GM23338 (cell line): ENCODE measurements at regions not wholly inside any gene's neighbourhood (a gene's known extent, or its start where the extent isn't known, plus 50 kb on each side); places are given as distances from the start of the nearest gene placed in this dataset.

Experiments
- ATAC-seq: fragments of 200-7000 bp; cut with Tn5 transposase; 3 replicates; pipeline ENCODE4 v1.9.1; 2020
- DNase-seq: peaks from one replicate; pipeline ENCODE4 v3.0.0-alpha.2; 2015; ENCODE audit warnings: low spot score
- H2AFZ ChIP-seq: fragments of 200-600 bp; sonication (generic); 2 replicates; pipeline ENCODE4 v1.8.0; 2016; ENCODE audit warnings: antibody characterized with exemption, mild to moderate bottlenecking, moderate library complexity
- H3F3A ChIP-seq: fragments of 200-600 bp; sonication (generic); replicated peaks from 2 replicates; pipeline ENCODE4 v1.8.0; 2017; ENCODE audit warnings: antibody characterized with exemption, mixed run types, low read depth
- H3K27ac ChIP-seq: fragments of 200-600 bp; sonication (generic); 2 replicates; pipeline ENCODE4 v1.6.1; 2016; ENCODE audit warnings: low read depth
- H3K27me3 ChIP-seq: fragments of 200-600 bp; sonication (generic); 2 replicates; pipeline ENCODE4 v1.8.0; 2016; ENCODE audit warnings: mild to moderate bottlenecking, mixed run types, moderate library complexity; ENCODE audit not compliant: insufficient read depth
- H3K36me3 ChIP-seq: fragments of 200-600 bp; sonication (generic); 2 replicates; pipeline ENCODE4 v1.8.0; 2016; ENCODE audit warnings: mild to moderate bottlenecking; ENCODE audit not compliant: insufficient read depth
- H3K4me1 ChIP-seq: fragments of 200-600 bp; sonication (generic); 2 replicates; pipeline ENCODE4 v1.8.0; 2016; ENCODE audit warnings: mild to moderate bottlenecking, moderate library complexity; ENCODE audit not compliant: insufficient read depth
- H3K4me2 ChIP-seq: fragments of 200-600 bp; sonication (generic); 2 replicates; pipeline ENCODE4 v1.7.1; 2017; ENCODE audit warnings: mixed run types
- H3K4me3 ChIP-seq: fragments of 200-600 bp; sonication (generic); 2 replicates; pipeline ENCODE4 v1.6.1; 2016; ENCODE audit warnings: mixed run types
- H3K79me2 ChIP-seq: fragments of 200-600 bp; sonication (generic); replicated peaks from 2 replicates; pipeline ENCODE4 v1.8.0; 2017; ENCODE audit warnings: mild to moderate bottlenecking; ENCODE audit not compliant: insufficient read depth
- H3K9me2 ChIP-seq: fragments of 200-600 bp; sonication (generic); 2 replicates; pipeline ENCODE4 v1.8.0; 2017; ENCODE audit not compliant: insufficient read depth
- H4K20me1 ChIP-seq: fragments of 200-600 bp; sonication (generic); replicated peaks from 2 replicates; pipeline ENCODE4 v1.8.0; 2017; ENCODE audit warnings: mild to moderate bottlenecking; ENCODE audit not compliant: insufficient read depth
- H3K27ac Mint-ChIP-seq: 2 replicates; pipeline ENCODE4 v1.8.0; 2020; ENCODE audit warnings: inconsistent platforms, mild to moderate bottlenecking, moderate library complexity, mixed read lengths
- H3K27me3 Mint-ChIP-seq: 3 replicates; pipeline ENCODE4 v1.8.0; 2022; ENCODE audit warnings: low read depth, mild to moderate bottlenecking, moderate library complexity, mixed read lengths, inconsistent platforms; ENCODE audit not compliant: insufficient read depth, poor library complexity
- H3K36me3 Mint-ChIP-seq: 3 replicates; pipeline ENCODE4 v1.8.0; 2021; ENCODE audit warnings: low read depth, mild to moderate bottlenecking, inconsistent platforms, moderate library complexity, mixed read lengths
- H3K4me1 Mint-ChIP-seq: 3 replicates; pipeline ENCODE4 v1.8.0; 2020; ENCODE audit warnings: mild to moderate bottlenecking, inconsistent platforms, mixed read lengths
- H3K4me3 Mint-ChIP-seq: 3 replicates; pipeline ENCODE4 v1.8.0; 2021; ENCODE audit warnings: moderate library complexity, mild to moderate bottlenecking, inconsistent platforms, mixed read lengths
- H3K9me3 Mint-ChIP-seq: 3 replicates; pipeline ENCODE4 v1.8.0; 2020; ENCODE audit warnings: moderate library complexity, mild to moderate bottlenecking, inconsistent platforms, mixed read lengths
- CTCF ChIP-seq, 2 experiments: fragments of 200-600 bp in 1 of 2; sonication (generic) in 1 of 2; conservative IDR thresholded peaks; 2 replicates each; pipeline versions ENCODE4 v1.5.1 to v1.6.1; 2016 to 2017; ENCODE audit warnings: antibody characterized with exemption in 2 of 2, low read depth in 2 of 2, mild to moderate bottlenecking in 2 of 2, moderate library complexity in 1 of 2
- ETS1 ChIP-seq: IDR thresholded peaks from 2 replicates; pipeline ENCODE4 v1.6.1; 2016; ENCODE audit warnings: antibody characterized with exemption
- EZH2 ChIP-seq: fragments of 200-600 bp; sonication (generic); IDR thresholded peaks from one replicate; pipeline ENCODE4 v1.8.0; 2017; ENCODE audit warnings: antibody characterized with exemption, mild to moderate bottlenecking, low read depth; ENCODE audit not compliant: unreplicated experiment
- EZH2phosphoT487 ChIP-seq: fragments of 200-600 bp; sonication (generic); IDR thresholded peaks from one replicate; pipeline ENCODE4 v1.8.1; 2018; ENCODE audit warnings: antibody characterized with exemption; ENCODE audit not compliant: unreplicated experiment
- JUNB ChIP-seq: IDR thresholded peaks from one replicate; pipeline ENCODE4 v1.6.1; 2016; ENCODE audit warnings: antibody characterized with exemption; ENCODE audit not compliant: unreplicated experiment
- NANOG ChIP-seq: IDR thresholded peaks from 2 replicates; pipeline ENCODE4 v1.6.1; 2016; ENCODE audit warnings: antibody characterized with exemption, borderline replicate concordance
- STAT1 ChIP-seq: IDR thresholded peaks from one replicate; pipeline ENCODE4 v1.6.1; 2016; ENCODE audit warnings: antibody characterized with exemption; ENCODE audit not compliant: unreplicated experiment
- ZNF114 ChIP-seq: fragments of 250-450 bp; sonication (Bioruptor Pico); IDR thresholded peaks from 2 replicates; pipeline ENCODE4 v1.5.0; 2020; ENCODE audit warnings: mild to moderate bottlenecking, moderate library complexity
- TF ChIP-seq, protein P1 (sequence below): IDR thresholded peaks from one replicate; pipeline ENCODE4 v1.6.1; 2018; ENCODE audit warnings: antibody characterized with exemption; ENCODE audit not compliant: unreplicated experiment

GRCh38 chr10:125531465-125531864 lies 151.5 kb downstream of the TEX36 start (continued):
- no peak for TF ChIP-seq CTCF (conservative IDR thresholded peaks at IDR 0.05; ENCODE audit: low read depth in 2 of 2)
- no peak for TF ChIP-seq EZH2
- no peak for TF ChIP-seq ETS1

DNA sequence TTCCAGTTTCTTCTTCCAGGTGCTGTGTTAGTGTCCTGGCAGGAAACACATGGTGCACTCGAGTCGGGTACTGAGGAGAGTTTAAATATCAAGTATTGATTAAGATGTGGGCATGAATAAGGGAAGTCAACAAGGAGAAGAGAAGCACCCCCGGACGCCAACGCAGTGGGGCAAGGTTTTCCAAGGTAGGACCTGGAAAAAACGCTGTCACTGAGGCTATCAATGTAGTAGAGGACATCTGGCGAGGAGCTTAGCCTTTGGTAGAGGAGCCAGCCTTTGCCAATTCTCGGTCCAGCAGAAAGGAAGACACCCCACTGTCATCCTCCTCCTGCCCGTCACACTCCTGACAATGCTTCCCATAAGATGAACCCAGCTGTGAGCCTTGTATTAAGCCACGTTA lies 159.6 kb downstream of the TEX36 start:
- no peak overlapping the region for H3K27ac ChIP-seq
- H4K20me1 ChIP-seq = no peaks in the 10 kb centered on the region
- no peaks in the 10 kb centered on the region for H3K79me2 ChIP-seq
- no peaks in the 10 kb centered on the region for H3K27me3 ChIP-seq
- H3F3A ChIP-seq = no peaks in the 10 kb centered on the region
- ATAC-seq (no peak), DNase-seq (no peak)
- Mint-ChIP-seq H3K9me3 (peaks cover 15% of the 10 kb centered on the region; the same call in 2 of the 3 replicates), H3K4me1 (no peaks in the 10 kb centered on the region; the same call in 2 of the 3 replicates), H3K4me3 (no peak overlapping the region), H3K36me3 (peaks cover 9% of the 10 kb centered on the region; the same call in 2 of the 3 replicates), H3K27ac (no peak overlapping the region), H3K27me3 (peaks cover 7% of the 10 kb centered on the region)
- H3K4me3 ChIP-seq = no peak overlapping the region
- peaks cover 3% of the 10 kb centered on the region; the same call in 1 of the 2 replicates for H3K9me2 ChIP-seq
- H3K4me2 ChIP-seq = no peak overlapping the region
- no peaks in the 10 kb centered on the region for H3K4me1 ChIP-seq
- no peaks in the 10 kb centered on the region for H3K36me3 ChIP-seq
- no peak overlapping the region for H2AFZ ChIP-seq
- no peak for TF ChIP-seq ZNF114
- TF ChIP-seq EZH2 = no peak
- no peak for TF ChIP-seq STAT1
- no peak for TF ChIP-seq JUNB
- no peak for TF ChIP-seq EZH2phosphoT487
- TF ChIP-seq, protein P1, sequence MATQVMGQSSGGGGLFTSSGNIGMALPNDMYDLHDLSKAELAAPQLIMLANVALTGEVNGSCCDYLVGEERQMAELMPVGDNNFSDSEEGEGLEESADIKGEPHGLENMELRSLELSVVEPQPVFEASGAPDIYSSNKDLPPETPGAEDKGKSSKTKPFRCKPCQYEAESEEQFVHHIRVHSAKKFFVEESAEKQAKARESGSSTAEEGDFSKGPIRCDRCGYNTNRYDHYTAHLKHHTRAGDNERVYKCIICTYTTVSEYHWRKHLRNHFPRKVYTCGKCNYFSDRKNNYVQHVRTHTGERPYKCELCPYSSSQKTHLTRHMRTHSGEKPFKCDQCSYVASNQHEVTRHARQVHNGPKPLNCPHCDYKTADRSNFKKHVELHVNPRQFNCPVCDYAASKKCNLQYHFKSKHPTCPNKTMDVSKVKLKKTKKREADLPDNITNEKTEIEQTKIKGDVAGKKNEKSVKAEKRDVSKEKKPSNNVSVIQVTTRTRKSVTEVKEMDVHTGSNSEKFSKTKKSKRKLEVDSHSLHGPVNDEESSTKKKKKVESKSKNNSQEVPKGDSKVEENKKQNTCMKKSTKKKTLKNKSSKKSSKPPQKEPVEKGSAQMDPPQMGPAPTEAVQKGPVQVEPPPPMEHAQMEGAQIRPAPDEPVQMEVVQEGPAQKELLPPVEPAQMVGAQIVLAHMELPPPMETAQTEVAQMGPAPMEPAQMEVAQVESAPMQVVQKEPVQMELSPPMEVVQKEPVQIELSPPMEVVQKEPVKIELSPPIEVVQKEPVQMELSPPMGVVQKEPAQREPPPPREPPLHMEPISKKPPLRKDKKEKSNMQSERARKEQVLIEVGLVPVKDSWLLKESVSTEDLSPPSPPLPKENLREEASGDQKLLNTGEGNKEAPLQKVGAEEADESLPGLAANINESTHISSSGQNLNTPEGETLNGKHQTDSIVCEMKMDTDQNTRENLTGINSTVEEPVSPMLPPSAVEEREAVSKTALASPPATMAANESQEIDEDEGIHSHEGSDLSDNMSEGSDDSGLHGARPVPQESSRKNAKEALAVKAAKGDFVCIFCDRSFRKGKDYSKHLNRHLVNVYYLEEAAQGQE = no peak
- no peak for TF ChIP-seq NANOG
- no peak for TF ChIP-seq CTCF (conservative IDR thresholded peaks at IDR 0.05; ENCODE audit: low read depth in 2 of 2)
- TF ChIP-seq ETS1 = no peak
